Neural cell (in vitro differentiated cells): ENCODE measurements at regions not wholly inside any gene's neighbourhood (a gene's known extent, or its start where the extent isn't known, plus 50 kb on each side); places are given as distances from the start of the nearest gene placed in this dataset.

Experiments
- CTCF ChIP-seq: fragments of 450-650 bp; IDR thresholded peaks from 2 replicates; pipeline ENCODE4 v1.5.1; 2014; ENCODE audit warnings: antibody characterized with exemption, mild to moderate bottlenecking, moderate library complexity; ENCODE audit not compliant: poor library complexity, severe bottlenecking
- EP300 ChIP-seq: fragments of 450-650 bp; conservative IDR thresholded peaks from 2 replicates; pipeline ENCODE4 v1.6.1; 2014; ENCODE audit warnings: antibody characterized with exemption, mild to moderate bottlenecking, moderate library complexity; ENCODE audit not compliant: poor library complexity, severe bottlenecking
- EZH2 ChIP-seq: fragments of 200-600, 300-800 bp; shearing (Covaris generic), sonication (generic); IDR thresholded peaks from 2 replicates; pipeline ENCODE4 v1.6.1; 2014; ENCODE audit warnings: antibody characterized with exemption, low read length, borderline replicate concordance, mild to moderate bottlenecking; ENCODE audit not compliant: insufficient read depth, poor library complexity, severe bottlenecking
- MXI1 ChIP-seq: fragments of 450-650 bp; conservative IDR thresholded peaks from 2 replicates; pipeline ENCODE4 v1.6.1; 2014; ENCODE audit warnings: antibody characterized with exemption, mild to moderate bottlenecking; ENCODE audit not compliant: poor library complexity, severe bottlenecking
- POLR2AphosphoS5 ChIP-seq: IDR thresholded peaks from 2 replicates; pipeline ENCODE4 v1.6.1; 2012
- RAD21 ChIP-seq: fragments of 450-650 bp; conservative IDR thresholded peaks from 2 replicates; pipeline ENCODE4 v1.6.1; 2014; ENCODE audit warnings: antibody characterized with exemption, mild to moderate bottlenecking, moderate library complexity
- REST ChIP-seq: IDR thresholded peaks from 2 replicates; pipeline ENCODE4 v1.6.1; 2012; ENCODE audit warnings: borderline replicate concordance
- SMC3 ChIP-seq: fragments of 450-650 bp; conservative IDR thresholded peaks from 2 replicates; pipeline ENCODE4 v1.6.1; 2014; ENCODE audit warnings: antibody characterized with exemption, mild to moderate bottlenecking, moderate library complexity; ENCODE audit not compliant: poor library complexity

DNA sequence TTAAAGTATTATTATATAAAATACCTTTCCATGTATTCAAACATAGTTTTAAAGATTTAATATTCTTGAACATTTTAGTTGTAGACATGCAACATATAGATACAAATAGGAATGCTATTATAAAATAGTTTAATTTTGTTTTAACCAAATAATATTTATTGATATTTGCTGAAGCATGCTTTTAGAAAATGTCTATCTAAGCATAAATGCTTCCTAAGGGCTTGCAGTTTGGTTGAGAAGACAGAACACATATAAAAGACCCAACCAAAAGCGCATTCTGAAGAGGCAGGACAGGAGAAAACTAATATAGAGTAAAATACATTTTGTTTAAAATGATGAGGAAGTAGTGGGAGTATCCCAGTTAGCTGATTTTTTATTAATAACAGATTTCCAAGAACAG lies 181.5 kb upstream of the ISL1 start:
- TF ChIP-seq CTCF (no peak), EP300 (no peak), POLR2AphosphoS5 (no peak), EZH2 (no peak), RAD21 (no peak), MXI1 (no peak), REST (no peak), SMC3 (no peak)
